Duodenal mucosa (tissue), 2 donors: ENCODE measurements at regions not wholly inside any gene's neighbourhood (a gene's known extent, or its start where the extent isn't known, plus 50 kb on each side); places are given as distances from the start of the nearest gene placed in this dataset.

Source experiments
- H3K27ac ChIP-seq: one replicate; pipeline ENCODE4 v1.7.0; 2013; ENCODE audit warnings: low read depth, low read length
- H3K27me3 ChIP-seq, 2 donors: one replicate each; pipeline ENCODE4 v1.7.0; 2013; ENCODE audit warnings: low read length in 2 of 2, control low read depth in 1 of 2; ENCODE audit not compliant: insufficient read depth in 2 of 2, control insufficient read depth in 1 of 2
- H3K36me3 ChIP-seq, 2 donors: one replicate each; pipeline ENCODE4 v1.7.0; 2013; ENCODE audit warnings: low read length in 2 of 2, control low read depth in 1 of 2; ENCODE audit not compliant: insufficient read depth in 2 of 2, control insufficient read depth in 1 of 2
- H3K4me1 ChIP-seq, 2 donors: one replicate each; pipeline ENCODE4 v1.7.0; 2013; ENCODE audit warnings: low read length in 2 of 2, control low read depth in 1 of 2; ENCODE audit not compliant: insufficient read depth in 2 of 2, control insufficient read depth in 1 of 2
- H3K4me3 ChIP-seq, 2 donors: one replicate each; pipeline ENCODE4 v1.7.0; 2013; ENCODE audit warnings: low read length in 2 of 2, low read depth in 1 of 2
- H3K9ac ChIP-seq, 2 donors: one replicate each; pipeline ENCODE4 v1.7.0; 2013; ENCODE audit warnings: low read length in 2 of 2, low read depth in 1 of 2
- H3K9me3 ChIP-seq, 2 donors: one replicate each; pipeline ENCODE4 v1.7.0; 2013; ENCODE audit warnings: low read length in 2 of 2, control low read depth in 1 of 2; ENCODE audit not compliant: control insufficient read depth in 1 of 2

DNA sequence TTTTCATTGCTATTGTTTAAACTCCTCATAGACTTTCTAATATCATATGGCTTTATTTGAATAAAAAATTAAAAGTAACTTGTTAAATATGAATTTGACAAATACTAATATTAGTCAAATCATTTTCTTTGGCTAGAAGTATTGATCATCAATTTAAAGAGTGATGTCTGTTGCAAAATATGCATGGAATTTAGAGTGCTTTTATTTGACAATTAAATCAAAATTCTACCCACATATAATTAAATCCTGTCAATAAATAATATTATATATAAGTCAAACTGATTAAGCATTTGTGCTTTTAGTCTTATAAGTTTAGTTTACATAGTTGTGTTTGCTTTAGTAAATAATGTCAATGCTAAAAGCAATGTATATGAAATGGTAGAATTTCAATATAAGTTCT is 318.6 kb upstream of the ROBO1 start:
- no peak overlapping the region for H3K9ac ChIP-seq
- H3K27ac ChIP-seq = no peak overlapping the region
- H3K36me3 ChIP-seq = no peaks in the 10 kb centered on the region
- no peaks in the 10 kb centered on the region for H3K9me3 ChIP-seq
- H3K4me1 ChIP-seq = no peaks in the 10 kb centered on the region
- H3K27me3 ChIP-seq = no peaks in the 10 kb centered on the region
- no peak overlapping the region for H3K4me3 ChIP-seq

DNA sequence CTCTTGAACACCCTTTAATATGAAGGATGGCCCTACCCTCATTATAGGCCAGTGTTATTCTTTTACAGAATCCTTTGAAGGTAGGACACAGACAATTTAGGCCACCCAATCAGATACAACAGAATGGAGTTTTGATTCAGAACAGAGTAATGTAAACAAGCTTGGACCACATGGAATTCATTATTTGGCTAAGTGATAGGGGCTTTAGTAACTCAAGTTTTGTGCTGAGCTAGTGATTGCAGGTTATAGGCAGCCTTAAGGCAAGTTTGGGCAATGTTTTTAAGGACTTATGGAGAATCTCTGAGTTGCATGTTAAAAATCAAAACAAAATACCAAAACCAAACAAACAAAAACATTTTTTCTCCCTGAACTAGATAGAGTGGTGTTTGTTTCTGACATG is 312.1 kb upstream of the ROBO1 start:
- Histone ChIP-seq H3K27ac (no peak overlapping the region), H3K9me3 (no peaks in the 10 kb centered on the region), H3K9ac (no peak overlapping the region), H3K4me1 (no peaks in the 10 kb centered on the region), H3K36me3 (no peaks in the 10 kb centered on the region), H3K4me3 (no peak overlapping the region), H3K27me3 (no peaks in the 10 kb centered on the region)

DNA sequence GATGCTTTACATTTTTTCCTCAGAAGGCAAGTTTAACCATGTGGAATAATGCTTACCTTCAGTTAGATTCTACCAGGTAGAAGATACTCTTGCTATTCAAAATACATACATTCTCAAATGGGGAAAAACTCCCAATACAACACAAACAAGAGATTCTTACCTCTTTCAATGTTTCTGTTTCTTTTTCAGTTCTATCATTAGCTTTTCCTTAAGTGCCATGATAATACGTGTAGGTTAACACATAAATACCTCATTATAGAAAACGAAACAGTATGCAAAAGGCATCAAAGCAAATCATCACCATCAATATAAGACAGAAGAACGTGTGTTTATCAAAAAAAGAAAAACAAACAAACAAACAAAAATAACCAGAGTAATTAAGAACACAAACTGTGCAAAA is 300.7 kb upstream of the ROBO1 start:
- Histone ChIP-seq H3K4me1 (no peaks in the 10 kb centered on the region), H3K27ac (no peak overlapping the region), H3K27me3 (no peaks in the 10 kb centered on the region), H3K9ac (no peak overlapping the region), H3K36me3 (no peaks in the 10 kb centered on the region), H3K9me3 (no peaks in the 10 kb centered on the region), H3K4me3 (no peak overlapping the region)

DNA sequence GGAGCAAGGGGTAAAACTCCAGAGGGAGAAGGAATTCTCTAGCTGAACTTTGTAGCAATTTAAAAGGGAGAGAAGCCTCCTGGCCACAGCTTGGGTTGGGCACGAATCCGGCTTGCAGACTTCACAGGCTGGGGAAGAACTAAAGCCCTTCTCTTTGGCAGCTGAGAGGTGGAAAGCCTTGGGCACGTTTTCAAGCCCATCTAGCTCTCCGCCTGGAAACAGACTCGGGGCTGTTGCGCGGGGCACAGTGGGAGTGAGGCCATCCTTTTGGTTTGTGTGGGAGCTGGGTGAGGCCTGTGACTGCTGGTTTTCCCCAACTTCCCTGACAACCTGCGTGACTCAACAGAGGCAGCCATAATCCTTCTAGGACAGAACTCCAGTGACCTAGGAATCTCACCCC is 295.7 kb upstream of the ROBO1 start:
- Histone ChIP-seq H3K27me3 (no peaks in the 10 kb centered on the region), H3K9me3 (no peaks in the 10 kb centered on the region), H3K36me3 (no peaks in the 10 kb centered on the region), H3K4me1 (no peaks in the 10 kb centered on the region), H3K4me3 (no peak overlapping the region), H3K9ac (no peak overlapping the region), H3K27ac (no peak overlapping the region)

DNA sequence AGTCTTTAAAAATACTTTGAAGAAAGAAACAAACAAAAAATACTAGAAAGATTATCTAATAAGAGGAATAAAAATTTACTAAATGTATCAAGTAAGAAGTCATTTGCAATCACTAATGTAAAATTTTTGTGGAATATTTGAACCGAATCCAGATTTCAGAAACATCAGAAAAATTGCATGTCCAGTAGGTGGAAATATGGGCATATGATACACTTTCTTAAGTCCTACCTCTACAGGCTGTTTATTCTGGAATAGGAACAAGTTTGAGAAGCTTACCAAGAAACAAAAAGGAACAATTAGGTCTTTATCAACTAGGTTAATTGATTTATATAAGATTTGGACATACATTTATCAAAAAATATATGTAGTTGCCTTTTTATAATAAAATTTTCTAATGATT is 292.9 kb upstream of the ROBO1 start:
- Histone ChIP-seq H3K4me1 (no peaks in the 10 kb centered on the region), H3K27ac (no peak overlapping the region), H3K27me3 (no peaks in the 10 kb centered on the region), H3K9me3 (no peaks in the 10 kb centered on the region), H3K36me3 (no peaks in the 10 kb centered on the region), H3K9ac (no peak overlapping the region), H3K4me3 (no peak overlapping the region)

DNA sequence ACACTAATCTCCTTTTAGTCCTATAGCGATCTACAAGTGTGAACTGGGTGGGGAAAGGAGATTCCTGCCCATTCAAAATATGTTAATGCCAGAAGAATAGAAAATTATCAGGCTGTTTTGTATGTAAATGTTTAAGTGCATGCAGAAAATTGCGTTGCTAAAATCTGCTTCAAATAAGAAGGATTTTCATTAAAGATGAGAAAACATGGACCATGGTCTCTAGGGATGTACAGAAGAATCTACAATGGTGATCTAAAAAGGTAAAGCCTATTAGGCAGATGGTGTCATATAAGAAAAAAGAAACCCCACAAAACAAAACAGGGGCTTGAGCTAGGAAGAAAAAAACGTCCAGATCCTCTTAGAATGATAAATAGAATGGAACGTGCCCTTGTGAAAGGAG is 287.5 kb upstream of the ROBO1 start:
- H3K27ac ChIP-seq = no peak overlapping the region
- peaks cover 0 to 3% of the 10 kb centered on the region in 2 donors for H3K9me3 ChIP-seq
- no peaks in the 10 kb centered on the region for H3K36me3 ChIP-seq
- no peaks in the 10 kb centered on the region for H3K27me3 ChIP-seq
- H3K9ac ChIP-seq = no peak overlapping the region
- H3K4me3 ChIP-seq = no peak overlapping the region
- H3K4me1 ChIP-seq = no peaks in the 10 kb centered on the region

DNA sequence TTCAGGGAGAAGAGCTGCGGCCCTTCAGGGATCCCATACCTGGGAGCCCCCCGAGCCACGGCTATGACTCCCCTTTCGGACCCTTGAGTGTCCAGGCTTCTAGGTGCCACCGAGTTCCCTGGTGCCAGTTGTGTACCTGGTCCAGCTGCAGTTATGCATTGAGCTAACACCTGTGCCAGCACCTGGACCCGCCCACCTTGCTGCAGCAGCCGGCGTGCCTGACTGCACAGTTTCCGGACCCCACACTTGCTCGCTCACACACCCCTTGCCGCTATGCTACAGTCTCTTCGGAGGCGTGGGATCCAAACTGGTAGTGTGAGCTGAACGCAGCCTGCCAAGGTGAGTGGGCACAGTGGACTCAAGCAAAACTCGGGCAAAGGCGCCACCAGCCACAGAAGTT is 284.5 kb upstream of the ROBO1 start:
- H3K36me3 ChIP-seq = no peaks in the 10 kb centered on the region
- H3K9ac ChIP-seq = no peak overlapping the region
- H3K27ac ChIP-seq = no peak overlapping the region
- no peaks in the 10 kb centered on the region for H3K27me3 ChIP-seq
- H3K4me3 ChIP-seq = no peak overlapping the region
- H3K4me1 ChIP-seq = no peaks in the 10 kb centered on the region
- peaks cover 0 to 3% of the 10 kb centered on the region in 2 donors for H3K9me3 ChIP-seq

DNA sequence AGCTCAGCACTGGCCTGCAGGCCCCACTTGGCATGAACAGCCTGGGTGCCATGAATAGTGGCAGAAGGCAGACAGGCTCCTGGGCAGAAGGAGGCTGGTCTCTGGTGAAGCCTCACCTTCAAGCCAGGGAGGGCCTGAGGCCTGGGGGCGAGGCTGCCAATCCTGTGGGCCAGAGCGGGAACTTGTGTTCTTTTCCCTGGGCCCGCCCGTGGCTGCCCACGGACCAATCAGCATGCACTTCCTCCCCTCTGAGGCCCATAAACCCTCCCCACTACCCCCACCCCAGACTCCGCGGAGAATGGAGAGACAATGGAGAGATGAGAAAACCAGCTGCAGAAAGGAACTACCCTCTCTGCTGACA is 283.8 kb upstream of the ROBO1 start:
- no peak overlapping the region for H3K9ac ChIP-seq
- no peak overlapping the region for H3K27ac ChIP-seq
- peaks cover 0 to 3% of the 10 kb centered on the region in 2 donors for H3K9me3 ChIP-seq
- H3K4me1 ChIP-seq = no peaks in the 10 kb centered on the region
- no peaks in the 10 kb centered on the region for H3K36me3 ChIP-seq
- no peaks in the 10 kb centered on the region for H3K27me3 ChIP-seq
- no peak overlapping the region for H3K4me3 ChIP-seq

DNA sequence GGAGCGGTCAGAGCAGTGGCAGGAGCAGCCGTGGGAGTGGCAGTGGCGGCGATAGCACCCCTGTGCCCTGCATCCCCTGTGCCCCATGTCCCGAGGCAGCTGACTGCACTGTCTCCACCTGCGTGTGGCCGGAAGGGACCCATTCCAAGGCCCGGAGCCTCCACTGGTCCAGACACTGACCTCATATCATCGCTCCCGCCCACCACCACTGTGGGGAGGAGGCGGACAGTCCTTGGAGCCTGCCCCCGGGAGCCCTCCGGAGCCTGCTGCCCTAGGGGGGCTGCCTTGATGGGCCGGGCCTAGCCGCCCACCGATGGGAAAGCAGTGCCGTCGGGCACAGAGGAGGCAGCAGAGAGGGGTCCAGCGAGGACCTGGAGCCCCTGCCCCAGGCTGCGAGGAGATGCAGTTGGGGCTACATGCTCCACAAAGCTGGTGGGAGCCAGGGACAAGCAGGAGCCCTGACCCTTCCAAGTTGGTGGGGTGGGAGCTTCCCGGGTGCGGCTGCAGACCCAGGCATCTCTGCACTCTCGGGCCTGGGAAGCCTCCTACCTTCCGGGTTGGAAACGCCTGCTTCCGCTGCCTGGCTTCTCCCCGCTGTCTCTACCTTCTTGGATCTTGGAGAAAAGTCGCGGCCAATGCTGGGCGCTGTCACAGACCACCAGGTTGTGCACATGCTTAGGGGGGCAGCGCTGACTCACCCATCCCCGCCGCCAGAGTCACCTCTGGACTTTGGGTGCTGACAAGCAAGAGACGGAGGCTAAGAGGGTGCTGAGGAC is 283.2 kb upstream of the ROBO1 start:
- no peak overlapping the region for H3K4me3 ChIP-seq
- H3K36me3 ChIP-seq = no peaks in the 10 kb centered on the region
- no peak overlapping the region for H3K9ac ChIP-seq
- no peaks in the 10 kb centered on the region for H3K27me3 ChIP-seq
- H3K4me1 ChIP-seq = no peaks in the 10 kb centered on the region
- H3K9me3 ChIP-seq = peaks cover 0 to 3% of the 10 kb centered on the region in 2 donors
- no peak overlapping the region for H3K27ac ChIP-seq

DNA sequence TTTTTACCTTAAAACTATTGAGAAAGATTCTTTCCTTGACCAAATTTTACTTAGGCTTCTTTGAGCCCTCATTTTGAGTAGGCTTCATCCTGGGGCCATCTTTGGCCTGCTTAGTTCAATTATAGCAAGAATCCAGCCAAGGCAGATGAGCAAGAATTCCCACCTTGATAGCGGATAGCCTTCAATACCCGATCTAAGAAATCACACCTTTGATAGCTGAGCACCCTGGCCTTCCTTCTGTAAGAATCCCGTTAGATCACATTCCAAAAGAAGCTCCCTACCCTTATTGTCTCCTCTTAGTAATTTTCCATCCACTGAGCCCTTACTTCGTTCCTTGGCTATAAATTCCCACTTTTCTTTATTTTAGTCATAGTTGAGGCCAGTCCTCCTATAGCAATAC is 275.4 kb upstream of the ROBO1 start:
- H3K4me3 ChIP-seq = no peak overlapping the region
- H3K36me3 ChIP-seq = no peaks in the 10 kb centered on the region
- H3K9ac ChIP-seq = no peak overlapping the region
- no peaks in the 10 kb centered on the region for H3K27me3 ChIP-seq
- H3K9me3 ChIP-seq = no peaks in the 10 kb centered on the region
- H3K27ac ChIP-seq = no peak overlapping the region
- H3K4me1 ChIP-seq = no peaks in the 10 kb centered on the region

DNA sequence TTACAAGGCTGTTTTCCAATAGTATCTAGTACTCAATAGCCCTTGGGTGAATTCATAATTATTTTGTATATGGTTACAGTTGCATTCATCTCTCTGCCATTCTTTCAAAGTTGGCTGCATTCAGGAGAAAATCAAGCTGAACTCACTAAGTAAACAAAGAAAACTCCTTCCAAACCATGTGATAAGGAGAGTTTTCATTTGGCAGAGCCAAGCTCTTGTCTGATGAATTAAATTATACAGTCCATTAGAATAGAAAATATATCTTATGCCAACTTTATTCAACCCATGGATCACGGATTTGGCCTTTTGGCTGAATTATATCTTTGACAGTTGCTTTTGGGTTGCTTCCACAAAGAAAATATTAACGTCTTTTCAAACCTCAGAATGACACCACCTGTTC is 272.3 kb upstream of the ROBO1 start:
- H3K9ac ChIP-seq = no peak overlapping the region
- H3K9me3 ChIP-seq = no peaks in the 10 kb centered on the region
- no peaks in the 10 kb centered on the region for H3K27me3 ChIP-seq
- H3K36me3 ChIP-seq = no peaks in the 10 kb centered on the region
- H3K27ac ChIP-seq = no peak overlapping the region
- no peak overlapping the region for H3K4me3 ChIP-seq
- no peaks in the 10 kb centered on the region for H3K4me1 ChIP-seq
